NCI-H2107 treated with DMSO at 0.1 percent for 48 hours (cell line): ENCODE measurements at regions not wholly inside any gene's neighbourhood (a gene's known extent, or its start where the extent isn't known, plus 50 kb on each side); places are given as distances from the start of the nearest gene placed in this dataset.

Experiments used
- DNase-seq: peaks from one replicate; lab custom pipeline; 2025; ENCODE audit not compliant: unreplicated experiment; lab: John Stamatoyannopoulos, UW

GRCh38 chr11:93248602-93249001 lies 50.8 kb upstream of the SLC36A4 start:
- DNase-seq, result no peak

GRCh38 chr11:93249459-93250220 lies 51.8 kb upstream of the SLC36A4 start:
- DNase-seq, result no peak

GRCh38 chr11:93250326-93250725 lies 52.5 kb upstream of the SLC36A4 start:
- DNase-seq, result no peak

GRCh38 chr11:93251922-93252321 lies 54.1 kb upstream of the SLC36A4 start:
- no peak for DNase-seq

GRCh38 chr11:93253111-93253510 lies 55.3 kb upstream of the SLC36A4 start:
- no peak for DNase-seq

GRCh38 chr11:93256623-93257022 lies 58.8 kb upstream of the SLC36A4 start:
- no peak for DNase-seq

GRCh38 chr11:93267383-93267782 lies 63.2 kb upstream of the DEUP1 start:
- no peak for DNase-seq

- no peak for DNase-seq
Measured at GRCh38 chr11:93268287-93269040, 62.1 kb upstream of the DEUP1 start.

- DNase-seq, result no peak
Measured at GRCh38 chr11:93271596-93271995, 58.9 kb upstream of the DEUP1 start.

GRCh38 chr11:93274851-93275250 lies 55.7 kb upstream of the DEUP1 start:
- no peak for DNase-seq

GRCh38 chr11:93278976-93279375 lies 51.6 kb upstream of the DEUP1 start:
- no peak for DNase-seq

- DNase-seq, result peak; percentile 73
Measured at GRCh38 chr11:93279851-93280347, 50.6 kb upstream of the DEUP1 start.
